HepG2 (cell line): ENCODE measurements at regions not wholly inside any gene's neighbourhood (a gene's known extent, or its start where the extent isn't known, plus 50 kb on each side); places are given as distances from the start of the nearest gene placed in this dataset.

Experiments used
- ATAC-seq: fragments of 200-7000 bp; cut with Tn5 transposase; 3 replicates; pipeline ENCODE4 v1.9.1; 2020; ENCODE audit warnings: mild to moderate bottlenecking, moderate library complexity
- BruUV-seq: library from RNA; stranded (reverse); fragments of 400-500 nt; replicated peaks from 2 replicates; lab custom pipeline; 2021; lab: Mats Ljungman, UMichigan
- CTCF ChIA-PET: fragments of 300-600 bp; formaldehyde crosslinking; extraction: SDS; loops from one replicate; lab custom pipeline; 2021; ENCODE audit warnings: low total read pairs, inconsistent platforms, low intra/inter-chr PET ratio; lab: Yijun Ruan, JAX
- POLR2A ChIA-PET: fragments of 350-600 bp; sonication (Branson Sonifier 250); formaldehyde crosslinking; loops from one replicate; lab custom pipeline; 2020; ENCODE audit warnings: antibody characterized with exemption, inconsistent platforms; lab: Yijun Ruan, JAX
- DNase-seq: peaks from one replicate; pipeline ENCODE4 v3.0.0-alpha.2; 2015; ENCODE audit warnings: low spot score
- FAIRE-seq: peaks from 3 replicates; lab custom pipeline; 2011; peaks lifted over from hg19 to GRCh38; lab: Jason Lieb, UNC
- H2AFZ ChIP-seq: one replicate; pipeline ENCODE4 v1.6.1; 2011; ENCODE audit warnings: low read length, inconsistent platforms
- H3K27ac ChIP-seq: fragments of 300-600 bp; 3 replicates; pipeline ENCODE4 v1.8.0; 2011; ENCODE audit warnings: mixed run types, mild to moderate bottlenecking, mixed read lengths, low read length, inconsistent platforms; ENCODE audit not compliant: insufficient read depth; ENCODE audit errors: extremely low read length
- H3K27me3 ChIP-seq, 2 experiments: fragments of 200-600 bp in 1 of 2; 2 replicates in 1 of 2; 3 replicates in 1 of 2; pipeline versions ENCODE4 v1.6.0 to v1.8.0; 2011; ENCODE audit warnings: low read length in 2 of 2, mild to moderate bottlenecking in 2 of 2, moderate library complexity in 2 of 2, inconsistent platforms in 1 of 2; ENCODE audit not compliant: insufficient read depth in 2 of 2, control insufficient read depth in 1 of 2
- H3K36me3 ChIP-seq, 2 experiments: fragments of 200-600 bp in 1 of 2; replicated peaks in 1 of 2; 2 replicates in 1 of 2; 3 replicates in 1 of 2; pipeline versions ENCODE4 v1.5.1 to v1.8.0; 2011; ENCODE audit warnings: low read length in 2 of 2, inconsistent platforms in 1 of 2; ENCODE audit not compliant: insufficient read depth in 2 of 2, control insufficient read depth in 1 of 2
- H3K4me1 ChIP-seq: 2 replicates; pipeline ENCODE4 v1.5.1; 2012; ENCODE audit warnings: low read length, inconsistent platforms; ENCODE audit not compliant: insufficient read depth
- H3K4me2 ChIP-seq: 2 replicates; pipeline ENCODE4 v1.6.0; 2011; ENCODE audit warnings: low read depth, low read length, inconsistent platforms
- H3K4me3 ChIP-seq, 3 experiments: fragments of 200-600 bp in 1 of 3; sonication (generic), shearing (Covaris generic) in 1 of 3; replicated peaks in 1 of 3; 2 replicates each; pipeline ENCODE4 v1.5.1; 2011 to 2016; ENCODE audit warnings: low read length in 3 of 3, inconsistent platforms in 2 of 3, low read depth in 2 of 3, mild to moderate bottlenecking in 2 of 3, control low read depth in 1 of 3, mixed read lengths in 1 of 3; ENCODE audit not compliant: insufficient read depth in 1 of 3
- H3K79me2 ChIP-seq: one replicate; pipeline ENCODE4 v1.6.1; 2011; ENCODE audit warnings: low read length, inconsistent platforms; ENCODE audit not compliant: insufficient read depth
- H3K9ac ChIP-seq: 2 replicates; pipeline ENCODE4 v1.6.0; 2011; ENCODE audit warnings: mild to moderate bottlenecking, low read depth, low read length, inconsistent platforms; ENCODE audit not compliant: insufficient read depth
- H3K9me3 ChIP-seq: 2 replicates; pipeline ENCODE4 v1.5.1; 2012; ENCODE audit warnings: mild to moderate bottlenecking, low read length
- H4K20me1 ChIP-seq: 2 replicates; pipeline ENCODE4 v1.6.0; 2011; ENCODE audit warnings: inconsistent platforms, mild to moderate bottlenecking, low read length, moderate library complexity; ENCODE audit not compliant: insufficient read depth
- ATF1 ChIP-seq: IDR thresholded peaks from 2 replicates; pipeline ENCODE4 v1.6.1; 2016; ENCODE audit warnings: mild to moderate bottlenecking, control low read depth
- NR2C2 ChIP-seq: sonication (generic); formaldehyde crosslinking; IDR thresholded peaks from 2 replicates; pipeline ENCODE4 v1.4.0; 2020; ENCODE audit warnings: missing genetic modification reagents, mild to moderate bottlenecking, moderate library complexity, borderline replicate concordance
- ZFAT ChIP-seq: sonication (generic); formaldehyde crosslinking; conservative IDR thresholded peaks from 2 replicates; pipeline ENCODE4 v1.8.1; 2023; ENCODE audit warnings: missing genetic modification reagents, inconsistent platforms
- ZNF318 ChIP-seq: sonication (generic); formaldehyde crosslinking; IDR thresholded peaks from 2 replicates; pipeline ENCODE4 v1.4.0; 2020; ENCODE audit warnings: mild to moderate bottlenecking, missing genetic modification reagents
- WGBS: methylation state at CpG from one replicate; pipeline ENCODE4 v1.1.6; 2017; ENCODE audit warnings: low lambda C conversion rate; 5-methylcytosine and 5-hydroxymethylcytosine counted together
- in situ Hi-C: cut with HindIII; loops from 2 replicates; pipeline ENCODE4 v1.10.0; 2017; ENCODE audit warnings: low pct_unique_long_range_greater_than_20kb; ENCODE audit not compliant: extremely low pct_ligation_motif_present
- intact Hi-C: fragments of 100-400 bp; cut with micrococcal nuclease; formaldehyde crosslinking; loops from one replicate; pipeline ENCODE4 v1.10.0; 2022; ENCODE audit not compliant: unreplicated experiment

- TF ChIP-seq ZNF318 (CRISPR knock-in tag), result no peak
These were observed 74.4 kb upstream of the VRK1 start (continued) for GRCh38 chr14:96722736-96723135.

GRCh38 chr14:96723946-96724345, 73.2 kb upstream of the VRK1 start:
- Histone ChIP-seq H3K27me3 (peaks cover 1 to 14% of the 10 kb centered on the region in 2 experiments; a peak in 2 of 5 replicates), H4K20me1 (no peaks in the 10 kb centered on the region), H3K4me2 (no peak overlapping the region), H3K79me2 (no peaks in the 10 kb centered on the region), H3K36me3 (no peaks in the 10 kb centered on the region), H3K4me1 (no peaks in the 10 kb centered on the region), H3K4me3 (no peak overlapping the region), H2AFZ (no peak overlapping the region), H3K27ac (no peak overlapping the region), H3K9me3 (no peaks in the 10 kb centered on the region), H3K9ac (no peak overlapping the region)
- DNase-seq (no peak), FAIRE-seq (no peak), ATAC-seq (no peak)
- ChIA-PET POLR2A (no interaction called here), CTCF (no interaction called here)
- WGBS, result 36% methylated on average over 9 of the region's 10 CpGs
- in situ Hi-C loops, result no loop called here
- no TSS peak for BruUV-seq
- no peak for TF ChIP-seq ZFAT (CRISPR knock-in tag)
- TF ChIP-seq NR2C2 (CRISPR knock-in tag), result no peak
- no peak for TF ChIP-seq ATF1
- intact Hi-C loops, result no loop called here
